Right renal cortex interstitium (tissue), 3 donors: ENCODE measurements at regions not wholly inside any gene's neighbourhood (a gene's known extent, or its start where the extent isn't known, plus 50 kb on each side); places are given as distances from the start of the nearest gene placed in this dataset.

Experiments
- DNase-seq, 3 donors: peaks; one replicate each; pipeline ENCODE4 v3.0.0-alpha.2; 2013; ENCODE audit warnings: low read depth in 3 of 3, low spot score in 2 of 3

GRCh38 chr15:69652293-69652692 is 199.7 kb downstream of the RPLP1 start:
- DNase-seq = no peak

- no peak for DNase-seq
These were observed 200.2 kb downstream of the RPLP1 start for GRCh38 chr15:69652751-69653305.

GRCh38 chr15:69653306-69653705 is 200.7 kb downstream of the RPLP1 start:
- DNase-seq = no peak

- DNase-seq = no peak
These were observed 201.2 kb downstream of the RPLP1 start for GRCh38 chr15:69653846-69654245.

- no peak for DNase-seq
These were observed 203.8 kb downstream of the RPLP1 start for GRCh38 chr15:69656271-69657030.

- no peak for DNase-seq
These were observed 205.0 kb downstream of the RPLP1 start for GRCh38 chr15:69657626-69658025.

DNA sequence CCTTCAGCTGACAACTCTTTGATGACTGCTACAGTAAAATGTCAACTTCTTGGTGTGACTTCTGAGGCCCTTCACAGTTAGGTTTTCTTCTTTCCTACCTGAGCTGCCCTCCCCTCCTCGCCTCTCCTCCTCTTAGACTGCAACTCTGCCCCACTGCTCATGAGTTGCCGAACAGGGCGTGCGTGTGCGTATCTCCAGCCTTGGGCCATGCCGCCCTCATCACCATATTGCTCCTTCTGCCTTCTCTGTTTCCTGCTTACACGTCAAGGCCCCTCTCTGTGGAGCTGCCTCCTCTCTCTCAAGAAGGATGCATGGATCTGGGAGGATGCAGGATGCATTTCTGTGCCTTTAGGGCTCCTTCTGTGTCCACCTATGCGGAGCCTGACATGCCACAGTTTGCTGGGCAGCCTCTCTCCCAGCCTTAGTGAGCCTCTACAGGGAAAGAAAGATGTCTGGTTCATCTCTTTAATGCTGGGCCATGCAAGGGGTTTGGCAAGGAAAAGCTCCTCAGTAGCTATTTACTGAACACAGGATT is 205.9 kb downstream of the RPLP1 start:
- no peak for DNase-seq

- no peak for DNase-seq
These were observed 206.9 kb downstream of the RPLP1 start for GRCh38 chr15:69659454-69660050.

GRCh38 chr15:69660114-69660513 is 207.5 kb downstream of the RPLP1 start:
- DNase-seq = no peak

DNA sequence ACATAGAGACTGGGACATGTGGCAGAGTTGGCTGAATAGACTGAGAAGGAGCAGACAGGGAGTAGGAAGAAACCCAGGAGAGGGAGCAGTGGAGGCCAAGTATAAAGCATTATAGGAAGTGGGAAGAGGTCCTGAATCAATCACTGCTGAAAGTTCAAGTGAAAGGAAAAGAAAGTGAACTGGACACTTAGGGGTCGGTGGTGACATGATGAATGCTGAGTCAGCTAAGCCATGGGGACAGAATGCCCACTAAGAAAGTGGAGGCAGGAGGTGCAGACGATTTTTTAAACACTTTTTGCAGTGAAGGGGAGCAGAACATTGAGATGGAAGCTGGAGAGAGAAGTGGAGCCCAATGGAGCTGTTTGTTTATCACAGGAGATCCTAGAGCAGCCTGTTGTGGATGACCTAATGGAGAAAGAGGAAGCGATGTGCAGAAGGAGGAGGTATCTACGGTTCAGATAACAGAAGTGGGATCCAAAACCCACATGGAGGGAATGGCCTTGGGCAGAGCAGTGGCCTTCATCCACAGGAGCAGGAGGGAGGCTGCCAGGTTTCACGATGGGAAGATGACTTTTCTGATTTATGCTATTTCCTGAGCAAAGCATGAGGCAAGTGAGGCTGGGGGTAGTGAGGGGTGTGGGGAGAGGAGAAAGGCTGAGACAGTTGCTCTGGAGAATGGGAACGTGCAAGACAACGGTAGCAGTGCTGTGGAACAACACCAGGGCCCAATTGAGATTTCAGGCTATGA is 208.2 kb downstream of the RPLP1 start:
- no peak for DNase-seq

GRCh38 chr15:69661446-69661845 is 208.8 kb downstream of the RPLP1 start:
- DNase-seq = no peak

DNA sequence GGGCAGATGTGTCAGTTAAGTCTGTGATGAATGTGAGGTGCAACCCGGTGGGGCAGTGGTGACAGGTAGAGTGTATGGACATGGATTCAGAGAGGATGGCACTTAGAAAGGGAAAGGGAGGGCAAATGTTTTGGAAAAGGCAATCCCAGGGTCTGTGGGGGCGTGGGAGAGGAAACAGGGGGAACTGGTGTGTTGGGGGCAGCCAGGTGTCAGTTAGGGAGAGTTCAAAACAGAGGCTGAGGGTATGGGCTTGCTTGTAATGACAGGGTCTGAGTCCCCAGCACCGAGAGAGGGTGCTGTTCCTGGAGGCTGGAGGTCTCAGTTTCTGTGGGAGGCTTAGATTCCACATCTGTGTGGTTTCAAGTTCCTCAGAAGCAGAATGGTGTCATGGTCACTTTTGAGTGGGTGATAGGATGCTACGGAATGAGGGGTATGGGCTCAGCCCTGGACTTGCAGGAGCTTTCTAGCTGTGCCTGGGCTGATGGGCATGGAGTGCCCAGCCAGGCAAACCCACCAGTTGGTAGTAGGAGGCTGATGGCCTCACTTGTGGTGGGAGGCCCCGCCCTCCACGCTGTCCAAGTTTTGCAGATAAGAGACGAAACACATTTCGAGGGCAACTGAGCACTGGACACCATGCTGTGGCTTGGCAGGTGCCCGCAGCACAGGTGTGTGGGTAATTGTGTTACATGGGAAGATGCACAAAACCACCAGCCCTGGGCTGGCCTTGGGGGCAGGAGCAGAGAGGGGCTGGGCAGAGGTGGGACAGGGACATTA is 209.4 kb downstream of the RPLP1 start:
- DNase-seq = no peak

DNA sequence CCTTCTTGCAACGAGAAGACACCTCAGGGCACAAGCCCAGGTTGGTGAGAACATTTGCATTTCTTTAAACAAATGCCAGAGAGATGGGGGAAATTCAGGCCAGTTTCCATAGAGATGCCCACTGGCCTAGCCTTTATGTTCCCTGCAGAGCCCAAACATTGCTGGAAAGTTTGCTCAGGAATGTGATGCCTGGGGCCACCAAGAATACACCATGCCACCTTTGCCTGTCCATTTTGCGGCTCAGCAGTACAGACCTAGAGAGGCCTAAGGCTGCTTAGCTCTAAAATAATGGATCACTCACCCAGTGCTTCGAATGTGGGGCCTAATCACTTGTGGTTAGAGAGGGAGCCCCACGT is 210.0 kb downstream of the RPLP1 start:
- no peak for DNase-seq

- no peak for DNase-seq
These were observed 210.8 kb downstream of the RPLP1 start for GRCh38 chr15:69663441-69663840.

DNA sequence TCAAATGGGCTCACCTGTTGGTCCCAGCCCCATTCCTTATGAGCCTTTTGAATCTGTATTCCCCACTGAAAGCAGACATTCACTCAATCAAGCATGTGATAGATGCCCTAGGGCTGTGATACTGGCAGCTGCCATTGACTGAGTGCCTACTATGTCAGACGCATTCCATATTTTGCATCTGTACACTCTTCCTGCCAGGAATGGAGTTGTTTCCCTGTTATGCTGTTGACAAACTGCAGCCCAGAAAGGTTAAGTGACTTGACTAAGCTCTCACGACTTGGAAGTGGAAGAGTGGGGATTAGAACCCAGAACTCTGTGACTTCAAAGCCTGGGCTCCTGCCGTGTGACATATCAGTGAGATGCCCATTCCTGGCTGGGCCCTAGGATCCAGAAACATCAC is 211.4 kb downstream of the RPLP1 start:
- DNase-seq = no peak

DNA sequence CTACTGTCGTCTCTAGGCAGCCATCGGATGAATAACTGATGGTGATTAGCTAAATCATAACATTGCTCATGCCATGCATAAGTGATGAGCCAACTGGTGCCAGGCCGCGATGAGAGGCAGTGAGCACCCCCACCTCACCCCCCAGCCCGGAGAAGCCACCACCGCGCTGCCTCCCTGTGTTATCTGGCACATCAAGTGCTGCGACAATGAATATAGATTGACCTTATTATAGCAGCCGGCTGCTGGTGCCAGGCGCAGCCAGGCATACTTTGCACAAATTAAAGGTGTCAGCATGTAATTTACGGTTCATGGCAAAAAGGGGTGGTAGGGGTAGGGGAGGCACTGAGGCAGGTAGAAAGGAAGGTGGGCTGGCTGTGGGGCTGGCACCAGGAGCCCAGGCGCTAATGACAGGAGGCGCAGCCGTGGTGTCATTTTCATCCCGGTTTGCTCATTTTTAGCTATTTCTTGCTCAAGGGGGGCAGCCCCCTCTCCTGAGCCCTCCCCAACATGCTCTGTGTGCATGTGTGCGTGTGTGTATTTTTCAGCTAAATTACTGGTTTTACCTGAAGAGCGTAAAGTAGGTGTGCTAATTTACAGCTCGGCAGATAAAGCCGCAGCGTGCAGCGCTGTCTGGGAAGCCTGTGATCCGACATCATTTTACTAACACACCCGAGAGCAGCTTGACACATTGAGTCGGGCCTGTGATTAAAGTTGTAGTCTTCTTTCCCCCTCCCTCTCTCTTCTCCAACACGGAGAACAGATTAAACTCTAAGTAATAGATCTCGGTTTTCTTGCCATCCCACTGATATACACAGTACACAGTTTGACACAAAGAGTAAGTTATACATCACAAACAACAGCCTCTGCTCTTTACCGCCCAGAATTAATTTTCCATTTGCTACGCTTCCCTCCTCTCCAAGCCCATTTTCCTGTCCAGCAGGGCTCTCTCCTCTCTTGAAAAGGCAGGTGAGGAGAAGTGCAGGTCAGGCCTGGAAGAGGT is 212.3 kb downstream of the RPLP1 start:
- DNase-seq = no peak

DNA sequence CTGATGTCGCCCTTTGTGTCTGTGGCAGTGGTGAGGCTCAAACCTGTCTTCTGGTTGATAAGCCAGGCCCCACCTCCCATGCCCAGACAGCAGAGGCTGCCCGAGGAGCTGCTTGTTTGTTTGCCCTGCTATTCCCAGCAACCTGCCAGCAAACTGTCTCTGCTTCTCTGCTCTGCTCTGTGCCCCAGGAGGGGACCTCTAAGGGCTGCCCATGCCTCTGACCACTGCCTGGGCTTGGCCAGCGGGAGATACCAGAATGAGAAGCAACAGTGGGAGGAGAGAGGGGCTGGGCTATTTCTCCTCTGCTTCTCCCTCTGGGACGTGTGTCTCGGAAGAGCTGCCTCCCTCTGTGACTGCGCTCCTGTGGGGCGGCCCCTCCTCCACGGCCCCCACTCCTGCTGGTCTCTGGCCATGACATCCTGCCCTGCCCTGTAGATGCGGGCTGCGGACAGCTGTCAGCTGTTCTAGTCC is 213.1 kb downstream of the RPLP1 start:
- no peak for DNase-seq

DNA sequence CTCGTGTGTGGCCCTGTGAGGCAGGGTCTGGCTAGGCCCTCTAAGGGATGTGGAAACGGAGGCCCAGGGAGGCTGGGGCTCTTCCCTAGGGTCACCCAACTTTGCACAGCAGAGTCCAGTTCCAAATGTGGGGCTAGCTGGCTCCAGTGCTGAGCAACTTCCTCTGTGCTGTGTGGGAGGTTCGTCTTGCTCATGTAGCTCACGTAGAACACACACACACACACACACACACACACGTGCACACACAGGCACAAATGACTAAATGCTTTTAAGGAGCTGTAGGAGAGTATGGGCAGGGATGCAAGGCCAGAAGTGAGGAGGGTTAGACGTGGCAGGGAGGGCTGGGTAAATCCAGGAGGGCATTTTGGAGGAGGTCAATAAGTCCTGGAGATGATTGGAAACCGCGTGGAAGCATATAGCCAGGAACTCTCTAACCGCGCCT is 213.8 kb downstream of the RPLP1 start:
- no peak for DNase-seq
